Hepatocyte (in vitro differentiated cells): ENCODE measurements at regions not wholly inside any gene's neighbourhood (a gene's known extent, or its start where the extent isn't known, plus 50 kb on each side); places are given as distances from the start of the nearest gene placed in this dataset.

Source experiments
- DNase-seq: peaks from one replicate; pipeline ENCODE4 v3.0.0-alpha.2; 2016; ENCODE audit warnings: low spot score
- H2AFZ ChIP-seq: fragments of 200-600 bp; sonication (generic); 2 replicates; pipeline ENCODE4 v1.6.0; 2016; ENCODE audit warnings: antibody characterized with exemption, mild to moderate bottlenecking
- H3K27ac ChIP-seq: fragments of 200-600 bp; sonication (generic); 2 replicates; pipeline ENCODE4 v1.5.1; 2016; ENCODE audit warnings: mild to moderate bottlenecking
- H3K27me3 ChIP-seq: fragments of 200-600 bp; sonication (generic); 2 replicates; pipeline ENCODE4 v1.6.1; 2016
- H3K36me3 ChIP-seq: fragments of 200-600 bp; sonication (generic); replicated peaks from 2 replicates; pipeline ENCODE4 v1.5.1; 2016; ENCODE audit warnings: low read depth; ENCODE audit not compliant: insufficient read depth
- H3K4me1 ChIP-seq: fragments of 200-600 bp; sonication (generic); 2 replicates; pipeline ENCODE4 v1.5.1; 2016; ENCODE audit warnings: mild to moderate bottlenecking, moderate library complexity; ENCODE audit not compliant: insufficient read depth
- H3K4me2 ChIP-seq: fragments of 200-600 bp; sonication (generic); 2 replicates; pipeline ENCODE4 v1.6.0; 2016
- H3K4me3 ChIP-seq: fragments of 200-600 bp; sonication (generic); 2 replicates; pipeline ENCODE4 v1.5.1; 2016; ENCODE audit warnings: mild to moderate bottlenecking
- H3K79me2 ChIP-seq: fragments of 200-600 bp; sonication (generic); 2 replicates; pipeline ENCODE4 v1.6.0; 2017; ENCODE audit warnings: mild to moderate bottlenecking
- H3K9me2 ChIP-seq: fragments of 200-600 bp; sonication (generic); replicated peaks from 2 replicates; pipeline ENCODE4 v1.6.0; 2017; ENCODE audit warnings: mild to moderate bottlenecking; ENCODE audit not compliant: insufficient read depth
- H3K9me3 ChIP-seq: fragments of 200-600 bp; sonication (generic); 2 replicates; pipeline ENCODE4 v1.5.1; 2016; ENCODE audit warnings: low read depth, mild to moderate bottlenecking
- H4K20me1 ChIP-seq: fragments of 200-600 bp; sonication (generic); 2 replicates; pipeline ENCODE4 v1.6.0; 2016; ENCODE audit warnings: mild to moderate bottlenecking; ENCODE audit not compliant: insufficient read depth, poor library complexity, severe bottlenecking
- EZH2 ChIP-seq: fragments of 200-600 bp; sonication (generic); IDR thresholded peaks from 2 replicates; pipeline ENCODE4 v1.6.1; 2016; ENCODE audit warnings: antibody characterized with exemption, mild to moderate bottlenecking, borderline replicate concordance
- EZH2phosphoT487 ChIP-seq: fragments of 200-600 bp; sonication (generic); IDR thresholded peaks from one replicate; pipeline ENCODE4 v1.6.1; 2018; ENCODE audit warnings: antibody characterized with exemption, mild to moderate bottlenecking, low read depth, moderate library complexity; ENCODE audit not compliant: unreplicated experiment, severe bottlenecking
- WGBS: methylation state at CpG from one replicate; pipeline ENCODE4 v1.1.6; 2016; ENCODE audit warnings: low lambda C conversion rate; ENCODE audit errors: missing lambda C conversion rate; 5-methylcytosine and 5-hydroxymethylcytosine counted together
- TF ChIP-seq, protein P1 (sequence below): fragments of 200-600 bp; sonication (generic); IDR thresholded peaks from 2 replicates; pipeline ENCODE4 v1.5.1; 2016; ENCODE audit warnings: antibody characterized with exemption, mild to moderate bottlenecking; ENCODE audit not compliant: poor library complexity

GRCh38 chr7:81510122-81510521 lies 259.7 kb downstream of the HGF start:
- Histone ChIP-seq H3K9me2 (no peaks in the 10 kb centered on the region), H2AFZ (no peak overlapping the region), H3K27me3 (no peaks in the 10 kb centered on the region), H4K20me1 (no peaks in the 10 kb centered on the region), H3K79me2 (no peaks in the 10 kb centered on the region), H3K4me3 (no peak overlapping the region), H3K4me2 (no peak overlapping the region), H3K9me3 (no peaks in the 10 kb centered on the region), H3K27ac (no peak overlapping the region), H3K4me1 (no peaks in the 10 kb centered on the region), H3K36me3 (no peaks in the 10 kb centered on the region)
- DNase-seq, result no peak
- TF ChIP-seq EZH2 (no peak), EZH2phosphoT487 (no peak)
- TF ChIP-seq, protein P1, sequence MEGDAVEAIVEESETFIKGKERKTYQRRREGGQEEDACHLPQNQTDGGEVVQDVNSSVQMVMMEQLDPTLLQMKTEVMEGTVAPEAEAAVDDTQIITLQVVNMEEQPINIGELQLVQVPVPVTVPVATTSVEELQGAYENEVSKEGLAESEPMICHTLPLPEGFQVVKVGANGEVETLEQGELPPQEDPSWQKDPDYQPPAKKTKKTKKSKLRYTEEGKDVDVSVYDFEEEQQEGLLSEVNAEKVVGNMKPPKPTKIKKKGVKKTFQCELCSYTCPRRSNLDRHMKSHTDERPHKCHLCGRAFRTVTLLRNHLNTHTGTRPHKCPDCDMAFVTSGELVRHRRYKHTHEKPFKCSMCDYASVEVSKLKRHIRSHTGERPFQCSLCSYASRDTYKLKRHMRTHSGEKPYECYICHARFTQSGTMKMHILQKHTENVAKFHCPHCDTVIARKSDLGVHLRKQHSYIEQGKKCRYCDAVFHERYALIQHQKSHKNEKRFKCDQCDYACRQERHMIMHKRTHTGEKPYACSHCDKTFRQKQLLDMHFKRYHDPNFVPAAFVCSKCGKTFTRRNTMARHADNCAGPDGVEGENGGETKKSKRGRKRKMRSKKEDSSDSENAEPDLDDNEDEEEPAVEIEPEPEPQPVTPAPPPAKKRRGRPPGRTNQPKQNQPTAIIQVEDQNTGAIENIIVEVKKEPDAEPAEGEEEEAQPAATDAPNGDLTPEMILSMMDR, result no peak
- 91% methylated on average over 9 of the region's 10 CpGs for WGBS

GRCh38 chr7:81507221-81507620 lies 262.6 kb downstream of the HGF start:
- WGBS, result 80% methylated on average over 2 of the region's 2 CpGs
- Histone ChIP-seq H3K27ac (no peak overlapping the region), H3K9me2 (no peaks in the 10 kb centered on the region), H3K36me3 (no peaks in the 10 kb centered on the region), H3K27me3 (no peaks in the 10 kb centered on the region), H3K9me3 (no peaks in the 10 kb centered on the region), H2AFZ (no peak overlapping the region), H3K4me2 (no peak overlapping the region), H4K20me1 (no peaks in the 10 kb centered on the region), H3K4me1 (no peaks in the 10 kb centered on the region), H3K79me2 (no peaks in the 10 kb centered on the region), H3K4me3 (no peak overlapping the region)
- no peak for DNase-seq
- TF ChIP-seq, protein P1, result no peak
- TF ChIP-seq EZH2phosphoT487 (no peak), EZH2 (no peak)

DNA sequence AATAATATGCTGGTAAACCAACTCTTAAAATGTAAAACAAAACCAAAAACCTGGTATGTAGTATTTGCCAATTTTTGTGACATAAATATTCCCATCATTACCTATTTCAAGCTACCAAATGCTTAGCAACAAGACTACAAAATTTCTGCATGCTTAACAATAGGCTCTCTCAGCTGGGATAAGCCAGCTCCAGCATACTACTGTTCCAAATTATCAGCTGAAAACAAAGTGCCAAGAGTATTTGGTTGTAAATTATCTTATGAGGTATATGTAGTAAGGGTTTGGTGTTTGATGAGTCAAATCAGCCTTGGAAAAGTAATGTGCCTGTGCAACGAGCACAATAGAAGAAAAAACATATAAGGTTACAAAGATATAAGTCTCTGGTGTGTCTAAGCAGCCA lies 263.2 kb downstream of the HGF start:
- WGBS, result 61% methylated on average over 1 of the region's 1 CpG
- no peak overlapping the region for H2AFZ ChIP-seq

DNA sequence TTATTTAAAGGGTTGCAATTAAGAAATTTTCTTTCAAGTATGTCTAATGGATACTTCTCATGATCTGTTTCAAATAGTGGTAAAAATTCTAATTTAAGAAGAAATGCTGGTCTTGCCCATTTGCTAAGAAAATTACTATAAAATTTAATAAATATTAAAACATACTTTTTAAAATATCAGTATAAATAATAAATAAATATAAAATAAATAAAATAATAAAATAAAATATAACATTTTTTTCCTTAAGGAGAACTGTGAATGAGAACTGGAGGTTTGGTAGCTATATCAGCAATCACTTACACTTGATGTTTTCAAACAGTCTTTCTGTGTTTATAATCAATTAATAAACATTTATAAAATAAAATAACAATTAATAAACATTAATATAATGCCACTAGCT lies 266.1 kb downstream of the HGF start:
- no peaks in the 10 kb centered on the region for H4K20me1 ChIP-seq
- no peak overlapping the region for H3K27ac ChIP-seq
- TF ChIP-seq EZH2 (no peak), EZH2phosphoT487 (no peak)
- TF ChIP-seq, protein P1, result no peak
- no peaks in the 10 kb centered on the region for H3K36me3 ChIP-seq
- no peaks in the 10 kb centered on the region for H3K4me1 ChIP-seq
- H3K4me2 ChIP-seq, result no peak overlapping the region
- no peak overlapping the region for H3K4me3 ChIP-seq
- no peak for DNase-seq
- H3K27me3 ChIP-seq, result no peaks in the 10 kb centered on the region
- H2AFZ ChIP-seq, result no peak overlapping the region
- no peaks in the 10 kb centered on the region for H3K9me2 ChIP-seq
- H3K79me2 ChIP-seq, result no peaks in the 10 kb centered on the region
- H3K9me3 ChIP-seq, result no peaks in the 10 kb centered on the region

More for the DNA sequence above, 263.2 kb downstream of the HGF start:
- no peaks in the 10 kb centered on the region for H3K9me3 ChIP-seq
- no peaks in the 10 kb centered on the region for H4K20me1 ChIP-seq
- no peaks in the 10 kb centered on the region for H3K27me3 ChIP-seq
- no peaks in the 10 kb centered on the region for H3K36me3 ChIP-seq
- H3K27ac ChIP-seq, result no peak overlapping the region
- H3K79me2 ChIP-seq, result no peaks in the 10 kb centered on the region
- DNase-seq, result no peak
- no peaks in the 10 kb centered on the region for H3K4me1 ChIP-seq
- H3K9me2 ChIP-seq, result no peaks in the 10 kb centered on the region
- H3K4me3 ChIP-seq, result no peak overlapping the region
- H3K4me2 ChIP-seq, result no peak overlapping the region
- no peak for TF ChIP-seq EZH2phosphoT487
